GM21390 (cell line): ENCODE measurements at regions not wholly inside any gene's neighbourhood (a gene's known extent, or its start where the extent isn't known, plus 50 kb on each side); places are given as distances from the start of the nearest gene placed in this dataset.

Source experiments
- ATAC-seq: cut with Tn5 transposase; IDR thresholded peaks from one replicate; pipeline ENCODE4 v1.9.1; 2021; ENCODE audit not compliant: unreplicated experiment

GRCh38 chr9:20200991-20201431 lies 412.2 kb upstream of the SLC24A2 start:
- ATAC-seq, result no peak

DNA sequence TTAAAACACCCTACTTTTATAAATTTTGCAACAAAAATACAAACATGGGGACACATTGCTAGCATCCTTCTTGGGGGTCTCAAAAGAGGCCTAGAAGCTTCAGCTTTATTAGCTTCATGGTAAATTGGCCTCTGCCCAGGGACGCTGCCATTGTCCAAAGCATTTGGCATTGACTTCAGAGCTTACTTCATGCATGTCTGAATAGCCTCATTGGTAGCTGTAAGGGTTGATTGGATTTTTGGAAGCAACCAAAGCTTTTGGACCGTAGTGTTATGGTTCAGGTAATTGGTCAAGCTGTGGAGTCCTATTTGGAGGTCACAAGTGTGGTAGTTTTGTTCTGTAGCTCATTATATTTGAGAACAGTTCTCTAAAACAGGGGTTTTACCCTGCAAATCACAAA lies 411.7 kb upstream of the SLC24A2 start:
- no peak for ATAC-seq

DNA sequence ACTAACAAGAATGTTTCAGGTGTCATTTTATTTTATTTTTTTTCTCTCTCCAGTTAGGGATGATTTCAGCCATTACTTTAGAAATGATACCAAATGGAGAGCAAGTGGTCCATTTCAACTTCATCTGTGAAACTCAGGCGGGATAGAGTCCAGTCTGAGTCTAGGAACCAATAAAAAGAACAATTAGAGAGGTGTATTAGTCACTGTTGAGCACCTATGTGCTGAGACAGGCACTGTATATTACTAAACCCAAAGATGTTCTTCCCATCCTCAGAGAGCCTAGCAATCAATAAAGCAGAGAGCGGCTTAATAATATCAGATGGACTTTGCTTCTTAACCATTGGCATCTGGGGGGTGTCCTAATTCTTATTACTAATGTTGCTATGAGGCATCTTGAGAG lies 410.3 kb upstream of the SLC24A2 start:
- no peak for ATAC-seq

DNA sequence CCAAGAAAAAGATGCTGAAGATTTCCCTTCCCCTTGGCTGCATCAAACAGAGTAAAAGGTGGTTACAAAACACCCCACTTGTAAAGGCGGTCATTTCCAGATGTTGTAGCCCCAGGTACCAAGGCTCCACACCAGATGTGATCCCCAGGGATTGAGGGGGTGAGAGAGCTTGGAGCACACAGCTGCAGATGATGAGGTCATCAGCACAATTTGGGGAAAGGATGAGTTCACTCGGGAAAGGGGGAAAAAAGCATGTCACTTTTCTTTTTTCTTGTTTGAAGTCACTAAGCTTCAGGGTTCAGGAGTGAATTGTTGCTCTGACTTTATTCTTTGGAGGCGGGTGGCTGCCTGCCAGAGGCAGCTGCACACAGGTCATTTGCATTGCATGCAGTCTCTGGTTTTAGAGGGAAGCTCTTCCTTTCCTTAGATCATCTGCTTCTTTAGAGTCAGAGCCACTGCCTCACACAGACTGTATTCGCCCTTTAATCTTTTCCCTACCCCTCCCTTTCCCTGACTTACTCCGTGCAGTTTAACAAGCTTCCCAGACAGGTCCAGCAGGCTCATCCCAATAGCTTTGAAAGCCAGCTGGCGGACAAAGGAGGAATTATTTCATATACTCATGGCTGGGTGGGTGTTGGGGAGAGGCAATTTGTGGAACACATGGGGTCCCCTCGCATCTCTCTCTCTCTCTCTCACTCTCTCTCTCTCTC lies 409.3 kb upstream of the SLC24A2 start:
- ATAC-seq, result no peak

DNA sequence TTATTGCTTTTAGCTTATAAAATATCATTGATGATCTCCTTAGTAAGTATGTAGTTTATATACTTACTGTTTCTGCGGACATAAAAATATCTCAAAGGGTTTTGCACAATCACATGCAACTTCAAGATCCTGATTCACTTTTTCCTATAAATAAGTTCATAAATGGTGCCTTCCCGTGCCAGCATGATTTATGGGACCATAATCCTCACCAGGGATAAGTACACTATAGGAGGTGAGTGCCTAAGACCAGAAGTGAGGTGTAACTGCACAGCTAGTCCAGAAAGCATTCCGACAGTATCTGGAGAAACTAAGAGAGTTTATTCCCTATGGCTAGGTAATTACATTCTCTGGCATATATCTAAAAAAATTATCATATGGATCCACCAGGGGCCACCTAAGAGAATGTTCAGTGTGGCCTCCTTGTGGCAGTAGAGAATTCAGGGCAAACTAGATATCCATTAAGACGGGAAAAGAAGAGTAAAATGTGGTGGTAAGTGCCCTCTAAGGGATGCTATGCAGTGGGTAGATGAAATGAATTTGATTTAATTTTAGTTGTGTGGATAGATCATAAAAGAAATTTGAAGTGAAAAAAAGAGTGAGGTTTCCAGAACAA lies 402.5 kb upstream of the SLC24A2 start:
- no peak for ATAC-seq

DNA sequence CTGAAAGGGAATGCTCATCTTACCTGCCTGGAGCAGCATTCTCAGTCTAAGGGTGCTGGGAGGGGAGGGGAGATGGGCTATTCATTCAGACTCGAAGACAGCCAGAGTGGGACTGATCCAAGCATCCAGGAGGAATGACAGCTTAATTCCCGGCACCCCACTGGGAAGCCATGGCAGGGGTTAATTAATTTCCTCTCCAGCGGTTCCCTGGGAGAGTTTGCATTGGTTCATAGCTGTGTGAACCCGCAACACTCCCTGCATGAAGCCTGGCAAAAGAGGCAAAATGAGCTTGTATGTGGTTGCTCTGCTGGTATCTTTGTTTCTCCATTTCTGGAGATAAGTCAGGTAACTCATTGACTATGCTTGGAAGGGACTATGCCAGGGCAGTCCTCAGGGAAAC lies 401.0 kb upstream of the SLC24A2 start:
- ATAC-seq, result no peak

DNA sequence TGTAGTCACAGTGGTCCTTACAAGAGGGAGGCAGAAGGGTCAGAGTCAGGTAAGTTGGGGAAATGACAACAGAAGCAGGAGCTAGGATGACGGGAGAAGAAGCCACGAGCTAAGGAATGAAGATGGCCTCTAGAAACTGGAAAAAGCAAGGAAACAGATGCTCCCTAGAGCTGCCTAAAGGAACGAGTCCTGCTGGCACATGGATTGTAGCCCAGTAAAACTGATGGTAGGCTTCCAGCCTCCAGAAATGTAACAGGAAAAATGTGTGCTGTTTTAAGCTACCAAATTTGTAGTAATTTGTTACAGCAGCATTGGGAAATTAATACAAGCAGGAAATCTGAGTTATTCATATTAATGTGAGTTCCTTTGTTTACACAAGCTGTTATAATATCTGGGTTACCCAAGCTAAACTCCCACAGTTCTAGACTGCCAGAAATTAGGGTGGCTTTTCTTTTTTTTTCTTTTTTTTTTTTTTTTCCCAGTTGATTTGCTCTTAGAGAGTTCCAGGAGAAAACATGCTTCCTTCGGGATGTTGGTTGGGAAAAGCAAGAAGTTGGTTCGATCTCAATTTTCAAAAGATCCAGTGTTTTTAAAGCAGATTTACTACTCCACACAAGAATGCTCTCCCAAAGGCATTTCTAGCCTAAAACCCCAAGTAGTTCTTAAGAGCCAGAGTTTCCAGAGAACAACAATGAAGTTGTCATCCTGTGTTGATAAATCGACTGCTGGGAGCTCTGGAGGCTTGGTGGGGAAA lies 400.0 kb upstream of the SLC24A2 start:
- no peak for ATAC-seq

- ATAC-seq, result no peak
Measured at GRCh38 chr9:20187318-20187717, 398.5 kb upstream of the SLC24A2 start.

GRCh38 chr9:20186823-20187222 lies 398.0 kb upstream of the SLC24A2 start:
- no peak for ATAC-seq

DNA sequence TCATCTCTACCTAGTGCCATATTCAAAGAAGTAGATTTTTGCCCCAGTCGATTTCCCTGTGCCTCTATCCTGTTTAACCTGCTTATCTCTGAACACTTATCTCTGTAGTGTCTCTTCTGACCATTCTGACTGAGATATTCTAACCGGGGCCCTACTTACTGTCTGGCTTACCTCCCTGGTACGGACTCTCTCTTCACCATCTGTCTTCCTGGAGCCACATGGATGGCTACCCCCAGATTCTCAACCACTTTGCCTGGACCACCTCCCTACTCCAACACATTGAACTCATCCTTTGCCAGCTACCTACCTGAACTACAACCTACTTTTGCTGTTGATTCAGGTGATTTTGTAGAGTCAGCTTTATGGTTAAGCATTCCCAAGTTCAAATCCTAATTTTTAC lies 397.4 kb upstream of the SLC24A2 start:
- ATAC-seq, result no peak

DNA sequence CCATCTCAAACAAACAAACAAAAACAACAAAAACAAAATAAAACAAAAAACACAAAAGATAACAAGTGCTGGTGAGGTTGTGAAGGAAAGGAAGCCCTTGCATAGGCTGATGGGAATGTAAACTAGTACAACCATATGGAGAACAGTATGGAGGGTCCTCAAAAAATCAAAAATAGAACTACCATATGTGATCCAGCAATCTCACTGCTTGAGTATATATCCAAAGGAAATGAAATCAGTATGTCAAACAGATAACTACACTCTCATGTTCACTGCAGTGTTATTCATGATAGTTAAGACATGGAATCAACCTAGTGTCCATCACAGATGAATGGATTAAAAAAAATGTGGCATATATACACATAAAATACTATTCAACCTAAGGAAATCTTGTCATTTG lies 395.7 kb upstream of the SLC24A2 start:
- no peak for ATAC-seq

GRCh38 chr9:20178679-20179078 lies 389.8 kb upstream of the SLC24A2 start:
- ATAC-seq, result no peak

GRCh38 chr9:20178197-20178596 lies 389.4 kb upstream of the SLC24A2 start:
- no peak for ATAC-seq

DNA sequence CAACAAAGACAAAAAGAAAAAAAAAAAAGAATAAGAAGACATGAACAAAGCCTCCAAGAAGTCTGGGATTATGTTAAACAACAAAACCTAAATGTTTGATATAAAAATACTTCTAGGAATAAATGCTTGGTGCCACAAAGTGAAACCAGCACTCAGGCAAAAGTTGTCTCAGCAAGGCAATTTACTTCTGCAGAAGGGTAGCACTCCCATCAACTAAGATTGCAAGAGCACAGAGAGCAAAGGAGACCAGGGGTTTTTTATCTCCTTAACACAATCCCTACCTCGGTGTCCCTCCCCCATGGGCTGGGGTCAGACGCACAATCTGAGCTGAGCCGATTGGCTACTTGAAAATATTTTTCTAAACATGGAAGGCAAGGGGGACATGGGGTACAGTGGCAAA lies 381.3 kb upstream of the SLC24A2 start:
- ATAC-seq, result no peak

DNA sequence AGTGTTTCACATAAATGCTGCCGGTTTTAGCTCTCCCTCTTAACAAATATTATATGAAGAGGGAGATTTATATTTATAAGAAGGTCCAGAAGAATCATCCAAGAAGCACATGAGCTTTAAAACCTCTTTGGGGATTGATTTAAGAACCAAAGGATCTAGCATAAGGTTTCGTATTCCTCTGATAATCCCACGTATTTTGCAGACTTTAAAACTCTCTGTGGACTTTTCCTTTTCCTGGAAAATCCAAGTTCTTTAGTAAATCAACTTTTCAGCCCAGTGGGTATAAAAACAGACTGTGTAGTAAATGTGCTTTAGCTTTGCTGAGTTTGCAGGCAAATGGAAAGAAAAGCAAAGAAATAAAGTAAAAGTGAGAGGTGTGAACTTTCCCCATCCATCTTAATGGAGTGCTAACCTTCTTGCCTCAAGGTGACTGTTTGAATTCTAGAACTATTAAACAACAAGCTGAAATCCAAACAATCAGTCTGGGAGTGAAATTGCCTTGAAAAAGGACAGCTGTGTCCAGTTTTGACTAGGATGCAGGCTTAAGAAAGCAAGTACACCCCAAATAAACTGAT lies 363.4 kb upstream of the SLC24A2 start:
- no peak for ATAC-seq

DNA sequence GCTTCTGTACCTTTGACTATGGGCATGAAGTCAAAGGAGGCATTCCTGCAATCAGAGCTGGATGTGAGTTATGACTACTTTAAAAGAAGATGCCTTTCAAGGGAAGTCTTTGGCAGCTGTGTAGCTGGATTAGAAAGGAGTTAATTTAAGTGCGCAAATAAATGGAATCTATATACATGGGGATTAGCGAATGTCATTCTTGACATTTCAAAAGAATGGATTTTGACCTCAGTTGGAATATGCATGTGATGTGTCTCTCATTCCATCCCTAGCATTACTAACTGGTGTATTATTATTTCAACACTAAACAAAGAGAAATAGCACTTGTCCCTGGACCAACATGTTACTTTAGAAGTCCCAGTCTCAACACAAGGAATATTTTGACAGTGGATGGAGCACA lies 359.6 kb upstream of the SLC24A2 start:
- ATAC-seq, result no peak

GRCh38 chr9:20144197-20144596 lies 355.4 kb upstream of the SLC24A2 start:
- ATAC-seq, result no peak

DNA sequence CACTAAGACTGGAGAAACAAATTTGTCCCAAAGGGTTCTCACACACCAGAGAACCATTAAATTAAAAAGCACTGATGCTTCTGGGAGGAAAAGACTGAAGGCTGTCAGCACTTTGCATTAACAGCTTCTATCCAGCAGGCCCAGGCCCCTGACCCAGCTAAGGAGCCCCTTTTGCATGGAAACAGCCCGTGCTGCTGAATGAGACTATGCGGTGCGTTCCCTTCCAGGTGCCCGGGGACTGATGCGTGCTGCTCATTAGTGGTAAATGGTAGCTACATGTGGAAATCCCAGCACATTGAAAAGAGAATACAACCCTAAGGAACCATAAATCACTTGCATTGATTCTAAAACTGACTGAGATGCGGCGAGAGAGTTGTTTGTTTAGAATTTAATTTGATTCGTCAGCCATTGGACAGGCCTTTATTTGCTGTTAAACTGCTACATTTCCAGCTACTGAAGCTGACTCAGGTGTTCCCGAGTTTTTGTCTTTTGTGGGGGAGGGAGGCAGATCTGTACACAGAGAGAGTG lies 351.0 kb upstream of the SLC24A2 start:
- no peak for ATAC-seq

DNA sequence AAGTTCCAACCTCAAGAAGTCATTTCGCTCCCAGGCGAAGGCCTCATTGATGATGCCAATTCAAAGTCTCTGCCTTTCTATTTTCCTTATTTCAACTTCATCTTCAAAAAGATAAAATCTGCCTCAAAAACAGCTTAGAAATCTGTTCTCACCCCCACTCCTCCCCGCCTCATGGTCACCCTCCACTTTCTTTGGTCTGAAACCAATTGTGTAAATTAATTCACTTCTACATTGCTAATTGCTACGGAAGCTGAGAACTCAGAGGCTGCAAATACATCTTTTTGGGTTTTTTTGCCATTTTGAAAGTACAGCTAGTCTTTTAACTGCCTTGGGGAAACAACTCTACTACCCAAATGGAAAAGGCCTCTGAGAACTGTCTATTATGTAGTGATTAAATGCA lies 350.0 kb upstream of the SLC24A2 start:
- ATAC-seq, result no peak

- no peak for ATAC-seq
Measured at GRCh38 chr9:20138116-20138515, 349.3 kb upstream of the SLC24A2 start.

DNA sequence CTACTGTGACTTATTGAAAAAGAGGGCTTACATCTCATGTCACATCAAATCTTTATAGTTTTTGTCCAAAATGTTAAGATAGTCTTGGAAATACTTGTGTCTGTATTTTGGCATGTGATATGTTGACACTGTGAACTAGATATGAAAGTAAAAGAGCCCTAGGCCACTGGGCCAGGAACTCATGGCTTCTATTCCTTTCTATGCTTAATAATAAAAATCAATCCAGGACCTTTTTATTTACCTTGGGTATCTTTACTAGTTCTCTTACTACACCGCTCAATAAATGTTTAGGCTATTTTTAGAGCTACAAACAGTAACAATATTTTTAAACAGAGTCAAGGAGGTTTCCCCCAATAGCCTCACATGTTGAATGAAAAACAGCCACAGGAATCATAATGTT lies 348.6 kb upstream of the SLC24A2 start:
- ATAC-seq, result no peak
